ENCODE measurements at regions not wholly inside any gene's neighbourhood (a gene's known extent, or its start where the extent isn't known, plus 50 kb on each side); places are given as distances from the start of the nearest gene placed in this dataset.

DNA sequence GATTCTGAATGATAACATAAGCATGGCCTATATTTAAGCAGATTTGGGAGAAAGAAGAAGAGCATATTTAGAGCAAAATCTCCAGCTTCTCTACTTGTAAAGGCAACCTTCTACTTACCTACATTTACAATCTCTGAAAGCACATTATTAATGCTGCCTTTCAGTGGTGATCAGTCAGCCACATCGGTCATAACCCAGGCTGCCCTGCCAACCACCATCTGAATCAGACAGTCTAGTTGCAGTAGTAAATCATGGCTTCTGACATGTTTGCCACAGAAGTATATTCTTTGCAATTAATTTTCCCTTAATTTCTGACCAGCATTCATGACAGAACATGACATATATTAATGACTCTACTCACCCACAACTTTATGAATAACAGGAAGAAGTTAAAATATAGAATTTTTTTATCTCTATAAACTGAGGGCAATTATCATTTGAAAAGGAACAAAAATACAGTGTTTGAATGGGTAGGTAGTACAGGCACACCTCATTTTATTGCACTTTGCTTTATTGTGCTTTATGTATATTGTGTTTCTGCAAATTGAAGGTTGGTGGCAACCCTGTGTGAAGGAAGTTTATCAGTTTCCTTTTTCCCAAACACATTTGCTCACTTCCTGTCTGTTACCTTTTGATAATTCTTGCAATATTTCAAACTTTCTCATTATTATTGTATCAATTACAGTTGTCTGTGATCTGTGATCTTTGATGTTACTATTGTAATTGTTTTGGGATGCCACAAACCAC, 531.6 kb upstream of the CHAC2 start:
- CTCF ChIA-PET: no interaction called here
- H3K4me3 Mint-ChIP-seq: no peak overlapping the region
- no peak for ATAC-seq
- DNase-seq: no peak
- TF ChIP-seq, protein P1, sequence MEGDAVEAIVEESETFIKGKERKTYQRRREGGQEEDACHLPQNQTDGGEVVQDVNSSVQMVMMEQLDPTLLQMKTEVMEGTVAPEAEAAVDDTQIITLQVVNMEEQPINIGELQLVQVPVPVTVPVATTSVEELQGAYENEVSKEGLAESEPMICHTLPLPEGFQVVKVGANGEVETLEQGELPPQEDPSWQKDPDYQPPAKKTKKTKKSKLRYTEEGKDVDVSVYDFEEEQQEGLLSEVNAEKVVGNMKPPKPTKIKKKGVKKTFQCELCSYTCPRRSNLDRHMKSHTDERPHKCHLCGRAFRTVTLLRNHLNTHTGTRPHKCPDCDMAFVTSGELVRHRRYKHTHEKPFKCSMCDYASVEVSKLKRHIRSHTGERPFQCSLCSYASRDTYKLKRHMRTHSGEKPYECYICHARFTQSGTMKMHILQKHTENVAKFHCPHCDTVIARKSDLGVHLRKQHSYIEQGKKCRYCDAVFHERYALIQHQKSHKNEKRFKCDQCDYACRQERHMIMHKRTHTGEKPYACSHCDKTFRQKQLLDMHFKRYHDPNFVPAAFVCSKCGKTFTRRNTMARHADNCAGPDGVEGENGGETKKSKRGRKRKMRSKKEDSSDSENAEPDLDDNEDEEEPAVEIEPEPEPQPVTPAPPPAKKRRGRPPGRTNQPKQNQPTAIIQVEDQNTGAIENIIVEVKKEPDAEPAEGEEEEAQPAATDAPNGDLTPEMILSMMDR (IDR thresholded peaks at IDR 0.05): no peak
- H3K27ac Mint-ChIP-seq: no peak overlapping the region
- H3K4me1 Mint-ChIP-seq (ENCODE audit: low read depth): no peaks in the 10 kb centered on the region
- H3K27me3 Mint-ChIP-seq: peaks cover 4% of the 10 kb centered on the region
- H3K36me3 Mint-ChIP-seq (ENCODE audit: low read depth): no peaks in the 10 kb centered on the region
- POLR2A ChIA-PET: no interaction called here
- intact Hi-C loops (cut with micrococcal nuclease): no loop called here
- H3K9me3 Mint-ChIP-seq: no peaks in the 10 kb centered on the region

DNA sequence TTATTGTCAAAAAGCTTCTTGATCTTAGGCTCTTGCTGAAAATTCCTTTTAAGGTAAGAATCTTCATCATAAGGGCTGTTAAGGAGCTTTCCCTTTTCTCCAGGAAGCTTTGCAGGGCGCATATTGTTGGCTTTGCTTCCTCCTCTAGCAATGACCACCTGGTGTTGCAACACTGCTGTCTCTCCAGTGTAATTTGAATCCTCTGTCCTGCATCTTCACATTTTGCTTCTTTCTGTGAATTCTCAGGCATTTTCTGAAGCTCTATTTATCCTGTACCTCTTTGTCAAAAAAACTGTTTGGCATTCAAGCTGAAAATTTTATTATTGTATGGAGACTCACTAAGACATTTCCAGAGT, 533.1 kb upstream of the CHAC2 start:
- no peak for ATAC-seq
- Mint-ChIP-seq H3K36me3 (ENCODE audit: low read depth) (no peaks in the 10 kb centered on the region), H3K9me3 (no peaks in the 10 kb centered on the region), H3K4me3 (no peak overlapping the region), H3K4me1 (ENCODE audit: low read depth) (no peaks in the 10 kb centered on the region), H3K27ac (no peak overlapping the region), H3K27me3 (peaks cover 4% of the 10 kb centered on the region)
- TF ChIP-seq, protein P1 (IDR thresholded peaks at IDR 0.05): no peak
- CTCF ChIA-PET: no interaction called here
- DNase-seq: no peak
- POLR2A ChIA-PET: no interaction called here
- intact Hi-C loops (cut with micrococcal nuclease): no loop called here

DNA sequence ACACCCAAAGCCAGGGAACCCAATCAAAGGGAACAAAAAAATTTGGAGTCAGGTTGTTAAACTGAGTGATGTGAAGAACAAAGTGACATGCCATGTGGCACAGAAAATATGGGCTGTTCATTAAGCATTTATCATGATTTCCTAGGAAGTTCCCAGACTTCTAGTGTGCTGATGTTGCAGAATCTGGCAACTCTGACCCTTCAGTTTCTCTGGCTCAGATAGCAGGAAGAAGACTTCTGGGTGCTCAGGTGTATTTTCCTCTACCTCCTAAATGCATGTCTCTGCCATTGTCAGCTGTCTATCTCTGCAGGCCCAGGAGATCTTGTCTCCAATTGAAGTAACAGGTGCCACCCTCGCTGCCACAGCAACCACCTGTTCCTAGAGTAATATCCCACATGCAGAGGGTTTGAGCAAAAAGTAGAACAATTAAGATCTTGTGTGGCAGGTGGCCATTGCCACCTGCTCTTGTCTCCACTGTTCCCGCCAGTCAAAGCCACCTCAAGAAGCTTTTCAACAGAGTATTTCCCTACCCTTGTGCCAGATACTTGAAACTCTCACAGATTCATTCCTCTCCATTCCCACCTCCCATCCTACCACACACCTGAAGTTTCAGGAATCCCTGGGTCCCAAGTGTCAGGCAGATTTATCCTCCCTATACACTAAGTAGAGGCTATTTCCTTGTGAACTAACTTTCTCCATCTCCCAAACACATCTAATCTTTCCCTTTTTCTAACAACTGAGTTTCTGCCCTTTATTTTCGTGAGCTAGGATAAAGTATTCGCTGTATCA, 533.7 kb upstream of the CHAC2 start:
- ATAC-seq (no peak), DNase-seq (no peak)
- H3K4me1 Mint-ChIP-seq (ENCODE audit: low read depth): no peaks in the 10 kb centered on the region
- CTCF ChIA-PET: no interaction called here
- POLR2A ChIA-PET: no interaction called here
- intact Hi-C loops (cut with micrococcal nuclease): no loop called here
- no peaks in the 10 kb centered on the region for H3K36me3 Mint-ChIP-seq (ENCODE audit: low read depth)
- no peak overlapping the region for H3K27ac Mint-ChIP-seq
- H3K9me3 Mint-ChIP-seq: no peaks in the 10 kb centered on the region
- TF ChIP-seq, protein P1 (IDR thresholded peaks at IDR 0.05): no peak
- H3K27me3 Mint-ChIP-seq: peaks cover 4% of the 10 kb centered on the region
- H3K4me3 Mint-ChIP-seq: no peak overlapping the region

DNA sequence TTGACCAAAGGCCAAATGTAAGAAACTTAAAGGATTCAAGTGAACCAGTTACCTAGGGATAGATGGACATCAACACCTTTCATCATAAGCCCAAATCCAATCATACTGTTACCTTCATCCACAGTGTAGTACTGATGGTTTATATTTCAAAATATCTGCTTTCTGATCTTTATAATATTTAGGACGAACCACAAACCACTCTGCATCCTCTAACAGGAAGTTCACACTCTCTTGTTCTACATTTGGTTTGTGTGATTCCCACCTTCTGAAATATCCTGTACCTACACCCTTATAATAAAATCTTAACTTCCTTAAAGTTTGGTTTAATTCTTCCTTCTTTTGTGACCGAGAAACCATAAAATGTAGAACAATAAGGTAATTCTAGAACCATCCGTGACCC, 535.7 kb upstream of the CHAC2 start:
- intact Hi-C loops (cut with micrococcal nuclease): no loop called here
- Mint-ChIP-seq H3K27ac (no peak overlapping the region), H3K36me3 (ENCODE audit: low read depth) (no peaks in the 10 kb centered on the region), H3K27me3 (peaks cover 4% of the 10 kb centered on the region), H3K4me1 (ENCODE audit: low read depth) (no peaks in the 10 kb centered on the region), H3K9me3 (no peaks in the 10 kb centered on the region), H3K4me3 (no peak overlapping the region)
- ChIA-PET CTCF (no interaction called here), POLR2A (no interaction called here)
- no peak for DNase-seq
- no peak for ATAC-seq
- TF ChIP-seq, protein P1 (IDR thresholded peaks at IDR 0.05): no peak

DNA sequence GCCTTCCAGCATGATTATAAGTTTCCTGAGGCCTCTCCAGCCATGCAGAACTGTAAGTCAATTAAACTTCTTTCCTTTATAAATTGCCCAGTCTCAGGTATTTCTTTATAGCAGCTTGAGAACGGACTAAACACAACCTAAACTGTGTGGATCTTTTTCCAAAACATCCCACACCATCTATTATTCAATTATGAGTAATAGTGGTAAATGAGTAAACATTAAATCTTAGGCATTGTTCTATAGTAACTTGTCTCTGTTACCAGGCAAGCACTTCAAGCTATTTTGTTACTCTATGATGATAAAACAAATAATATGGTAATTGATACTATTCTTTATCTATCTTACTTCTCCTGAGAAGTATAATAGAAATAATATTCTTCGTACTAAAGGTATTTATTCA, 536.9 kb upstream of the CHAC2 start:
- no peaks in the 10 kb centered on the region for H3K36me3 Mint-ChIP-seq (ENCODE audit: low read depth)
- POLR2A ChIA-PET: no interaction called here
- CTCF ChIA-PET: no interaction called here
- no peaks in the 10 kb centered on the region for H3K9me3 Mint-ChIP-seq
- H3K27ac Mint-ChIP-seq: no peak overlapping the region
- TF ChIP-seq, protein P1 (IDR thresholded peaks at IDR 0.05): no peak
- DNase-seq: no peak
- H3K4me1 Mint-ChIP-seq (ENCODE audit: low read depth): no peaks in the 10 kb centered on the region
- no peak overlapping the region for H3K4me3 Mint-ChIP-seq
- peaks cover 4% of the 10 kb centered on the region for H3K27me3 Mint-ChIP-seq
- no peak for ATAC-seq
- intact Hi-C loops (cut with micrococcal nuclease): no loop called here
